VCaP (cell line): ENCODE measurements at regions not wholly inside any gene's neighbourhood (a gene's known extent, or its start where the extent isn't known, plus 50 kb on each side); places are given as distances from the start of the nearest gene placed in this dataset.

Experiments
- H3K27ac ChIP-seq: fragments of 450-650 bp; 2 replicates; pipeline ENCODE4 v1.5.1; 2017
- TF ChIP-seq, protein P1 (sequence below): fragments of 450-650 bp; conservative IDR thresholded peaks from 2 replicates; pipeline ENCODE4 v1.5.1; 2017; ENCODE audit warnings: mild to moderate bottlenecking, moderate library complexity

DNA sequence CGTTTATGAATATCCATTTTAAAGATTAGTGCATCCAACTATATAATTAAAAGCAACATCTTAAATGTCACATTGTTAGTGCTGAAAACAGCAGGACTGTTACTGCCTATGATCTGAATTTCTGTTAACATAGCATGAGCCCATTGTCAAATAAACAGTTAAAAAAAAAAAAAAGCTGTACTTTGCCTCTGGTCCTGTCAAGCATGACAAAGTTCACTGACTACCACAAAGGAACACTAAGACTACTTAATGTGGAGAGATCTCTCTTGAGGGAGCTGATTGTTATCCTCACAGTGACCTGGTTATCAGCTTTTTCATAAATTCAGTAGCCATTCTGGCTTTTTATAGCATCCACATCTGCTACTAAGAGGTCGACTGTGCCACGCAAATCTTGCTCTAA is 228.1 kb downstream of the TMEM200A start:
- TF ChIP-seq, protein P1, sequence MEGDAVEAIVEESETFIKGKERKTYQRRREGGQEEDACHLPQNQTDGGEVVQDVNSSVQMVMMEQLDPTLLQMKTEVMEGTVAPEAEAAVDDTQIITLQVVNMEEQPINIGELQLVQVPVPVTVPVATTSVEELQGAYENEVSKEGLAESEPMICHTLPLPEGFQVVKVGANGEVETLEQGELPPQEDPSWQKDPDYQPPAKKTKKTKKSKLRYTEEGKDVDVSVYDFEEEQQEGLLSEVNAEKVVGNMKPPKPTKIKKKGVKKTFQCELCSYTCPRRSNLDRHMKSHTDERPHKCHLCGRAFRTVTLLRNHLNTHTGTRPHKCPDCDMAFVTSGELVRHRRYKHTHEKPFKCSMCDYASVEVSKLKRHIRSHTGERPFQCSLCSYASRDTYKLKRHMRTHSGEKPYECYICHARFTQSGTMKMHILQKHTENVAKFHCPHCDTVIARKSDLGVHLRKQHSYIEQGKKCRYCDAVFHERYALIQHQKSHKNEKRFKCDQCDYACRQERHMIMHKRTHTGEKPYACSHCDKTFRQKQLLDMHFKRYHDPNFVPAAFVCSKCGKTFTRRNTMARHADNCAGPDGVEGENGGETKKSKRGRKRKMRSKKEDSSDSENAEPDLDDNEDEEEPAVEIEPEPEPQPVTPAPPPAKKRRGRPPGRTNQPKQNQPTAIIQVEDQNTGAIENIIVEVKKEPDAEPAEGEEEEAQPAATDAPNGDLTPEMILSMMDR = no peak
- H3K27ac ChIP-seq = no peak overlapping the region

DNA sequence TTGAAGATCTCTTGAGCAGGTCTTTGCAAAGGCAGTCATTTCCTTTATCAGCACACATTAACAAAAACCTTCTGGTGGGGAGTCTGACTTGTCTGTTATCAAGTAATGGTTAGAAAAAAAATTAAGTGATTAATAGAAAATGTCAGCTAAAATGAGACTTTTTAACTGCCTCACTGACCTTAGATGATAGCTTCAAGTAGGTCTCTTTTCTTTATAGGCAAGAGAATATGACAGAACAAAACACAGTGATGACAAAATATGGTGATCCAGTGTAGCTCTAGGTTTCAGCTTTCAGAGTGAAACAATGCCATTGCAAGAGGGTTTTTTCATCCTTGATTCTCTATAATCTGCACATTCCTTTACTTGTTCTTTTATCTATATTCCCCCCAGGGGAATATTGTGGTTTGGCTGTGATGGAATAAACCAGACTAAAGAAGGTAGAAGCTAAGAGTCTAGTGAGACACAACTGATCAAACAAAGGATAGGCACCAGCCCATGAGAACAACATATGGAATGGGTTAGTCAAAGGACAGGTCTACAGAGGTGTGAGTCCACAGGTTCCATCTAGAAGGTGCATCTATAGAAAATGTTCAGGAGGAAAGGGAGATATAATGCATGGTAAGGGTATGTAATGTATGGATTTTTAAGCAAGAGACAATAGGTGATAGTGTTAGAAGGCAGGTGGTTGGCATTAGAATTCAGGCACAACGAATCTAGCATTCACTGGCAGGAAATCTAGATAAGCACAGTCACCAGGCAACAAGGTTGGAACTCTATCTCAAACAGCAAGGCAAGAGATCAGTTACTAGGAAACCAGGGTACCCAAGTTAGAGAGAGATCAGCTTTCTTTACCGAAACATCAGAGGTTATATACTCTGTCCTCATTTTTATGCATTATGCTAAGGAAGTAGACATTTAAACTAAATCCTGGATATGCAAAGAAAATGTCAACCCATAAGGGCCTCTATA is 228.9 kb upstream of the SMLR1 start:
- no peak overlapping the region for H3K27ac ChIP-seq
- TF ChIP-seq, protein P1 = no peak

DNA sequence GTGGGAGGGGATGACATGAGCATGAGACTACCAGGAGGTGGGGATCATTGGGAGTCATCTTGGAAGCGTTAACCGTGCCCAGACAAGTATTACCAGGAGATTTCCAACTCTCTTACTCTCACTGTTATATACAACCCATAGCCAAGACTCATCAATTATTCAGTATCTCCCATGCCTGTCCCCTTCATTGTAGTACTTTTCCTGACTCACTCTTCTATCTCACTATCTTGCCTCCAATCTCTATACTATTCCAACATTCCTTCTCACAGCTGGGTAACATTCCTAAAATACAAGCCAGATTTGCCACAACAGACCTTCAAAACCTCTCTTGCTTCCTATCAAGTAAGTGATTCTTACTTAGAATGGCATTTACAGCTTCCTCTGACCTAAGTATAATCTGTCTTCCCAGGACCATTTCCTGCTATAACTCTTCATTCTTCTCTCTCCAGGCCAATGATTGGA is 226.3 kb upstream of the SMLR1 start:
- no peak overlapping the region for H3K27ac ChIP-seq
- TF ChIP-seq, protein P1 = no peak

DNA sequence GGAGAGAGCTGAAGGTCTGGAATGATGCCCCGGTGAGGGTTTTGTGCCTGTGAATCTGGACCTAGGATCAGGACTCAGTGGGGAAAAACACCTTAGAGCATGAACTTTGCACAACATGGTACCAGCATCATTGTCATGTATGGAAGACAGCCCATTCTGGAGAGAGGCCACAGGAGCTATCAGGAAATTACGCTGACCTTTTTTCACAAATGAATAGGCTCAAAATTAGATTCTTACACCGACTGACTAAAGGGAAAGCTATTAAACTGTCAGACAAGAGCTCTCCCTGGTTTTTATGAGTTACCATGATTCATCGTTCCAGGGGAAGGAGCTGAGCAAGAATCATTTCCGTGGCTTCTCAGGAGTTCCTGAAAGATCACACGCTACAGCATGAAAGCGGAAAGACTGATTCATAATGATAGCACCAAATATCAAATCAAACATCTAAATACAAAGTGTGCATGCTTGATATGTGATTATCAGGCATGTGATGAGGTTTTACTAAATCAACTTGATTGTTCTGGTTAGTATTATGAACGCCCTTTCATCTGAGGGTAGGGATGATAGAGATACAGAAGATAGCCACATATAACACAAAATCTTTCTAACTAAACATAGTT is 224.9 kb upstream of the SMLR1 start:
- TF ChIP-seq, protein P1 = no peak
- peak overlapping the region; percentile 79 for H3K27ac ChIP-seq

DNA sequence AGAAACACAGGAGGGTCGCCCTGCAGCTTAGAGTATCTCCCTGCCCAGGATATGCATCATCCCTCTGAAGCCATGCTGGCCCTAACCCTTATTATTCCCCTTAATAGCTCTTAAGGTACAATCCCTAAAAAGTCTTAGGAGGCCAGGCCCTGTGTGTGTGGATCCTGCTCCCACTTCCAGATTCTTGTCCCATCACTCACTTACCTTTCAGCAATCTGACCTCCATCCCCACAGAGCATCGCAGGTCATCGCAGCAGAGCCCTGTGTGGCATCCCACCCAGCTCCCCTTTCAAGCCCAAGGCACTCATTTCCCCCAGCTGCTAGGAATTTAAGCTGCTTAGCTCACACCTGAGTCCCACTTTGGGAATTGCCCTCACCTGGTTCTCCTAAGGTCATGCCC is 223.8 kb upstream of the SMLR1 start:
- peak overlapping the region; percentile 79 for H3K27ac ChIP-seq

DNA sequence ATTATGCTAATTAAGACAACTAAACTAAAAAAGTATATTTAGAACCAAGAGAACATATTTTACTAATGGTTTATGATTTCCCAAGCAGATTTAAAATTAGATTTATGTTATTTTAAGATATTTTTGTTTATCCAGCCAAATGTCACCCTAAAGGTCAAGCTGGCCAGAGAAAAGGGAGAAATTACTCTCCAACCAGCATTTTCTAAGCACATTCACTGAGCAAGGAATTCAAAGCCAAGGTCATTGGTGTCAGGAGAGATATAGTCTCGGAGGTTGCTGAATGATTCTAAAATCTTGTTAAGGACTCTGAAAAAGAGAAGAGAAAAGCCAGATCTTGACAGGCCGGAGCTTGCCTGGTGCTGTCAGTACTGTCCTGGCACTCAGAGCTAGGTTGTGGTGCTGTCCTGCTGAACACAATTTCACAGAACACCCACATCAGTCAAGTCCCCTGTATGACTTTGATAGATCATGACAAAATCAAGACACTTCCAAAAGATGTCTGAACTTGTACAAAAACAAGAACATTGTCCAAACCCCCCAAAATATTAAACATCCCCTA is 222.3 kb upstream of the SMLR1 start:
- no peak overlapping the region for H3K27ac ChIP-seq
- TF ChIP-seq, protein P1 = no peak

More for the DNA sequence above, 223.8 kb upstream of the SMLR1 start:
- TF ChIP-seq, protein P1 = no peak

DNA sequence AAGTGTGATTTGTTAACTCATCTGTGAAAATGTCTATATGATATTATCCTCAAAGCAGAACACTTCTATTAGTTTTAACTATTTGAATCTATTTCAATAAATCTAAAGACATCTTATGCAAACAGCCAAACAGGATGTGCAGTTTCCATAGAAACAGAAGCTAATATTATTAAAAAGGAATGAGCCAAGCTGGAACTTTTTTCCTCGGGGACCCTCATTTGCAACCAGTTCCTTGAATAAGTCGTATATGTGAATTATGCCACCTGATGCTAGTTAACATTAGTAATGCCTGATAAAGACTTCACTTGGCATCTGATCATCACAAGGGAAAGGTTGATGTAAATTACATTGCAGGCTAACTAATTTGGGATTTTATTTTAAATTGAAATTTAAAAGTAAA is 216.9 kb upstream of the SMLR1 start:
- TF ChIP-seq, protein P1 = no peak
- no peak overlapping the region for H3K27ac ChIP-seq
